GM13977 (cell line): ENCODE measurements at regions not wholly inside any gene's neighbourhood (a gene's known extent, or its start where the extent isn't known, plus 50 kb on each side); places are given as distances from the start of the nearest gene placed in this dataset.

ENCODE experiments used
- DNase-seq: peaks from one replicate; pipeline ENCODE4 v3.0.0; 2012; ENCODE audit warnings: low spot score
- in situ Hi-C: fragments of 300-500 bp; cut with MboI; formaldehyde crosslinking; loops from one replicate; pipeline ENCODE4 v1.12.0; 2022; ENCODE audit warnings: low sequenced_read_pairs, low pct_unique_long_range_greater_than_20kb, mixed read lengths, inconsistent platforms; ENCODE audit not compliant: unreplicated experiment
- TF ChIP-seq, protein P1 (sequence below): IDR thresholded peaks from 2 replicates; pipeline ENCODE4 v1.5.1; 2012; ENCODE audit warnings: mild to moderate bottlenecking, control low read depth; ENCODE audit not compliant: insufficient read depth; ENCODE audit errors: extremely low read depth, missing control alignments

GRCh38 chr19:56983804-56984203 is 136.0 kb upstream of the USP29 start:
- DNase-seq = no peak
- TF ChIP-seq, protein P1, sequence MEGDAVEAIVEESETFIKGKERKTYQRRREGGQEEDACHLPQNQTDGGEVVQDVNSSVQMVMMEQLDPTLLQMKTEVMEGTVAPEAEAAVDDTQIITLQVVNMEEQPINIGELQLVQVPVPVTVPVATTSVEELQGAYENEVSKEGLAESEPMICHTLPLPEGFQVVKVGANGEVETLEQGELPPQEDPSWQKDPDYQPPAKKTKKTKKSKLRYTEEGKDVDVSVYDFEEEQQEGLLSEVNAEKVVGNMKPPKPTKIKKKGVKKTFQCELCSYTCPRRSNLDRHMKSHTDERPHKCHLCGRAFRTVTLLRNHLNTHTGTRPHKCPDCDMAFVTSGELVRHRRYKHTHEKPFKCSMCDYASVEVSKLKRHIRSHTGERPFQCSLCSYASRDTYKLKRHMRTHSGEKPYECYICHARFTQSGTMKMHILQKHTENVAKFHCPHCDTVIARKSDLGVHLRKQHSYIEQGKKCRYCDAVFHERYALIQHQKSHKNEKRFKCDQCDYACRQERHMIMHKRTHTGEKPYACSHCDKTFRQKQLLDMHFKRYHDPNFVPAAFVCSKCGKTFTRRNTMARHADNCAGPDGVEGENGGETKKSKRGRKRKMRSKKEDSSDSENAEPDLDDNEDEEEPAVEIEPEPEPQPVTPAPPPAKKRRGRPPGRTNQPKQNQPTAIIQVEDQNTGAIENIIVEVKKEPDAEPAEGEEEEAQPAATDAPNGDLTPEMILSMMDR = no peak
- in situ Hi-C loops = no loop called here

GRCh38 chr19:56986386-56986785 is 133.4 kb upstream of the USP29 start:
- TF ChIP-seq, protein P1 = no peak
- in situ Hi-C loops = no loop called here
- no peak for DNase-seq

- no peak for DNase-seq
- in situ Hi-C loops = no loop called here
- TF ChIP-seq, protein P1 = no peak
These were observed 132.6 kb upstream of the USP29 start for GRCh38 chr19:56987184-56987583.

- in situ Hi-C loops = no loop called here
- no peak for DNase-seq
- TF ChIP-seq, protein P1 = no peak
These were observed 131.5 kb upstream of the USP29 start for GRCh38 chr19:56988299-56988698.

- DNase-seq = no peak
- TF ChIP-seq, protein P1 = no peak
- in situ Hi-C loops = no loop called here
These were observed 127.9 kb upstream of the USP29 start for GRCh38 chr19:56991912-56992311.

DNA sequence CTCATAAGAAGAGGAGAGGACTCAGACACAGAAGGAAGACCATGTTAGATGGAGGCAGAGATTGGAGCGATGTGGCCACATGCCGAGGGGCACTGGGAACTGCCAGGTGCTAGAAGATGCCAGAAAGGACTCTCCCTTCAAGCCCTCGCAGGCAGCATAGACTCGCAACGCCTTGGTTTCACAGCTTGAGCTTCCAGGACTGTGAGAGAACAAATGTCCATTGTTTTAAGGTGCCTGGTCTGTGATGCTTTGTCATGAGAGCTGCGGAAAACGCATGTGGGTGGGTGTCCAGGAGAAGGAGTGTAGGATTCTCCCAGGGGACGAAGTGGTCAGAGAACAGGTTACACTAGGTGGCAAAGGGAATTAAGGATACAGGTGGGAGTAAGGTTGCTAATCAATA is 125.9 kb upstream of the USP29 start:
- in situ Hi-C loops = no loop called here
- TF ChIP-seq, protein P1 = no peak

DNA sequence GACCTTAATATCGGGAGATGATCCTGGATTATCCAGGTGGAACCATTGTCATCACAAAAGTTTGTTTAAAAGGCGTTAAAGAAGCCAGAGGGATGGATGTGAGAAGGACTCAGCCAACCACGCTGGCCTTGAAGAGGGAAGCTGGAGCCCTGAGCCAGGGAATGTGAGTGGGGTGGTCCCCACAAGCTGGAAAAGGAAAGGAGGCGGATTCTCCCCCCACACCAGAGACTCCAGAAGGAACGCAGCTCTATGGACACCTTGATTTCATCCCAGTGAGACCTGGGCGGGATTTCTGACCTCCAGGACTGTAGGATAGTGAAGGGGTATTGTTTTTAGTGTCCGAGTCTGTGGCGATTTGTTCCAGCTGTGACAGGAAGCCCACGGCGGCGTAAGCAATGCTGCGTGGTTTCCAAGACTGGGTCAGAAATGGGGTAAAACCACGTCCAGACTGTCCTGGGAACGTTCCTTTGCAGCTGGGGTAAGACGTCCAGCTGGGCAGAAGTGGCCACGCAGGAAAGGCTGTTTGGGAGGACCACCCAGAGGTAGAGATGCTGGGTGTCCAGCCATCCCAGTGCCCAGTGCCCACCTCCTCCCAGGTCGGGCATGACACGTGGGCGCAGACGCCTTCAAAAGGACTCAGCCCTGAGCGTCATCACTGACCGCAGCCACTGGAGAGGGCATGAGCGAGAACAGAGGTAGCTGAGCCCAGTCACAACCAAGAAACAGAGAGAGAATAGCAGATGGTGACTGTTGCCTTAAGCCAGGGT is 125.4 kb upstream of the USP29 start:
- DNase-seq = no peak
- in situ Hi-C loops = no loop called here
- TF ChIP-seq, protein P1 = no peak

More for the DNA sequence above, 125.9 kb upstream of the USP29 start:
- DNase-seq = no peak
